ENCODE measurements at regions not wholly inside any gene's neighbourhood (a gene's known extent, or its start where the extent isn't known, plus 50 kb on each side); places are given as distances from the start of the nearest gene placed in this dataset.

- DNase-seq = no peak
These were observed 67.9 kb upstream of the ROBO1 start for GRCh38 chr3:79835701-79836100.

- no peak for DNase-seq
These were observed 56.4 kb upstream of the ROBO1 start for GRCh38 chr3:79824166-79824565.

- no peak for DNase-seq
These were observed 54.3 kb upstream of the ROBO1 start for GRCh38 chr3:79822076-79822475.

GRCh38 chr3:79820089-79820488, 52.3 kb upstream of the ROBO1 start:
- DNase-seq = no peak

DNA sequence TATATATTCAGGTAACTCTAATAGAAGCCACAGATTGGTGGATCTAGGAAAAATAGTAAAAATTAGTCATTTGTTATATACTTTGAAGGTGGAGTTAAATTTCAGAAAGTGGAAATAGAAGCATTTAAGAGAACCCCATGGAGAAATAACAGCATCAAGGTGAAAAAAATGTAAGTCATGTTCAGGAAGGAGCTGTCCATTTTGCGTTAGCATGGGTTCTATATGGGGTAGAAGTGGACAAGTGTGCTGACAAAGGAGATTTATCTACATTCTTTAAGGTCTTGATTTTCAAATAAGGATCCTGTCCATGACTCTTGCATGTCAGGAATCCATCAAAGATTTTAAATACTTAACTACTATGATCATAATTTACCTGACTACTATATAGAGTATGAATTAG, 50.2 kb upstream of the ROBO1 start:
- no peak for DNase-seq

Data from CD4-positive, alpha-beta T cell treated with Interleukin-4 for 4 hours (primary cell).